Endothelial cell of umbilical vein (primary cell): ENCODE measurements at regions not wholly inside any gene's neighbourhood (a gene's known extent, or its start where the extent isn't known, plus 50 kb on each side); places are given as distances from the start of the nearest gene placed in this dataset.
"Not testable (repeated sequence)": the region's sequence is repeated elsewhere in the genome, so short reads cannot be mapped to it uniquely, and the experiment has no call there.

Source experiments
- EZH2 ChIP-seq: IDR thresholded peaks from 2 replicates; pipeline ENCODE4 v1.6.1; 2012; ENCODE audit warnings: borderline replicate concordance, low read depth, mild to moderate bottlenecking, moderate library complexity, low read length, inconsistent platforms; ENCODE audit not compliant: severe bottlenecking
- FOS ChIP-seq: IDR thresholded peaks from 2 replicates; pipeline ENCODE4 v1.6.1; 2011; ENCODE audit warnings: mild to moderate bottlenecking, low read length, moderate library complexity, borderline replicate concordance; ENCODE audit not compliant: insufficient read depth
- GATA2 ChIP-seq: IDR thresholded peaks from 2 replicates; pipeline ENCODE4 v1.7.0; 2011; ENCODE audit warnings: low read depth, mild to moderate bottlenecking, moderate library complexity, mixed read lengths, low read length; ENCODE audit not compliant: insufficient read length, insufficient read depth
- JUN ChIP-seq: IDR thresholded peaks from 2 replicates; pipeline ENCODE4 v1.6.1; 2011; ENCODE audit warnings: borderline replicate concordance, low read depth; ENCODE audit not compliant: insufficient read length, insufficient read depth
- MYC ChIP-seq: IDR thresholded peaks from one replicate; pipeline ENCODE4 v1.6.1; 2011; ENCODE audit warnings: mild to moderate bottlenecking, low read depth, low read length
- POLR2A ChIP-seq: IDR thresholded peaks from 2 replicates; pipeline ENCODE4 v1.6.1; 2012; ENCODE audit warnings: low read depth, mild to moderate bottlenecking, control low read depth, low read length
- POLR2AphosphoS5 ChIP-seq: IDR thresholded peaks from 2 replicates; pipeline ENCODE4 v1.6.1; 2012; ENCODE audit warnings: low read depth, mild to moderate bottlenecking, control low read depth, low read length, moderate library complexity; ENCODE audit not compliant: insufficient read depth
- TF ChIP-seq, protein P1 (sequence below), 2 donors: IDR thresholded peaks; 1 replicate in 1 of 2; 2 replicates in 1 of 2; pipeline ENCODE4 v1.5.1; 2011; ENCODE audit warnings: low read length in 2 of 2, mild to moderate bottlenecking in 2 of 2, moderate library complexity in 2 of 2, control low read depth in 1 of 2, inconsistent platforms in 1 of 2, low read depth in 1 of 2; ENCODE audit not compliant: insufficient read depth in 1 of 2; ENCODE audit errors: extremely low read depth in 1 of 2
- TF ChIP-seq, protein P2 (sequence below): IDR thresholded peaks from 2 replicates; pipeline ENCODE4 v1.6.1; 2011; ENCODE audit not compliant: insufficient read depth, insufficient read length

DNA sequence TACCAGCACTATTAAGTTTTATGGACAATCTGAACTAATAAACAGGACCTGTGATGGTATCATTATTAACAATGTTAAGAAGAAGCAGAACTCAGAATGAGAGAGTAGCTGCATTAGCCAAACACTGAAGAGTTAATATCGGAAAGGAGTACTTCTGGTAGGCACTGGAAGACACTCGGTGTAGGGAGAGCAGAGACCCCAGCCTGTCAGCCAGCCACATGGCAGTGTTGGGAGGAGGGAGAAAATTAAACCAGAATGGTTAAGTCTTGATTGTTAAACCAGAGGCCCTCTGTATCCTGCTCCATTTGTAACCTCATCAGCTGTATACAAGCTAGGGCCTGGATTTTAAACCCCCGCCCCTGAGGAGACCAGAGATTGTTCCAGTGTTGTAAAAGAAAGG lies 263.3 kb downstream of the SRGAP2C start:
- not testable (repeated sequence) for TF ChIP-seq POLR2A, EZH2, POLR2AphosphoS5, MYC, JUN, FOS, GATA2
- TF ChIP-seq, protein P1, sequence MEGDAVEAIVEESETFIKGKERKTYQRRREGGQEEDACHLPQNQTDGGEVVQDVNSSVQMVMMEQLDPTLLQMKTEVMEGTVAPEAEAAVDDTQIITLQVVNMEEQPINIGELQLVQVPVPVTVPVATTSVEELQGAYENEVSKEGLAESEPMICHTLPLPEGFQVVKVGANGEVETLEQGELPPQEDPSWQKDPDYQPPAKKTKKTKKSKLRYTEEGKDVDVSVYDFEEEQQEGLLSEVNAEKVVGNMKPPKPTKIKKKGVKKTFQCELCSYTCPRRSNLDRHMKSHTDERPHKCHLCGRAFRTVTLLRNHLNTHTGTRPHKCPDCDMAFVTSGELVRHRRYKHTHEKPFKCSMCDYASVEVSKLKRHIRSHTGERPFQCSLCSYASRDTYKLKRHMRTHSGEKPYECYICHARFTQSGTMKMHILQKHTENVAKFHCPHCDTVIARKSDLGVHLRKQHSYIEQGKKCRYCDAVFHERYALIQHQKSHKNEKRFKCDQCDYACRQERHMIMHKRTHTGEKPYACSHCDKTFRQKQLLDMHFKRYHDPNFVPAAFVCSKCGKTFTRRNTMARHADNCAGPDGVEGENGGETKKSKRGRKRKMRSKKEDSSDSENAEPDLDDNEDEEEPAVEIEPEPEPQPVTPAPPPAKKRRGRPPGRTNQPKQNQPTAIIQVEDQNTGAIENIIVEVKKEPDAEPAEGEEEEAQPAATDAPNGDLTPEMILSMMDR (IDR thresholded peaks at IDR 0.05; ENCODE audit: extremely low read depth in 1 of 2, insufficient read depth in 1 of 2, low read depth in 1 of 2, low read length in 2 of 2) = not testable (repeated sequence)
- TF ChIP-seq, protein P2, sequence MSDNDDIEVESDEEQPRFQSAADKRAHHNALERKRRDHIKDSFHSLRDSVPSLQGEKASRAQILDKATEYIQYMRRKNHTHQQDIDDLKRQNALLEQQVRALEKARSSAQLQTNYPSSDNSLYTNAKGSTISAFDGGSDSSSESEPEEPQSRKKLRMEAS = not testable (repeated sequence)
